ENCODE measurements at regions not wholly inside any gene's neighbourhood (a gene's known extent, or its start where the extent isn't known, plus 50 kb on each side); places are given as distances from the start of the nearest gene placed in this dataset.
"Not testable (repeated sequence)": the region's sequence is repeated elsewhere in the genome, so short reads cannot be mapped to it uniquely, and the experiment has no call there.

DNA sequence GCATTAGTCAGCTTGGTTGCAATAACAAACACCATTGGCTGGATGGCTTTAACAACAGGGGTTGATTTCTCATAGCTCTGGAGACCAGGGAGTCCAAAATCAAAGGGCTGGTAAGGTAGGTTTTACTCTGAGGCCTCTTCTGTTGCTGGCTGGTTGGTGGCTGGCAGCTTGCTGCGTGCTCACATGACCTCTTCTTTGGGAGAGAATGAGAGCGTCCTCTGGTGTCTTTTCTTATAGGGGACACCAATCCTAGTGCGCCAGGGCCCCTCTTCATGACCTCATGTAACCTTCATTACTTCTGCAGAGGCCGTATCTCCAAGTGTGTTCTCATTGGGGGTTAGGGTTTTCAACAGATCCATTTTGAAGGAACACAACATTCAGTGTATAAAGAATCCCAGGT, 1308.3 kb downstream of the TBC1D22A start:
- no peak for DNase-seq

DNA sequence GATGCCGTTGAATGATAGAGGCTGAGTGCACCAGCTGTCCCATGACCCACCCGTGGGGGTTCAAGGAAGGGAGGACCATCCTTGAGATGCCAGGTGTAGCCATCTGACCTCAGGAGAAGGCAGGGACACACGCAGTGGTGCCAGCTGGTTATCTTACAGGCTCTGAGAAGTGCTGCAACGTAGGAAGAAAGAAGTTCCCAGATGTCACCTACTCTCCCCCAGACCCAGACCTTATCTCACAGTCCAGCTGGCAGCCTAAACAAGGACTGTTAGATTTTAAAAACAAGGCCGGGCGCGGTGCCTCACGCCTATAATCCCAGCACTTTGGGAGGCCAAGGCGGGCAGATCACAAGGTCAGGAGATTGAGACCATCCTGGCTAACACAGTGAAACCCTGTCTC, 1307.6 kb downstream of the TBC1D22A start:
- no peak for DNase-seq

DNA sequence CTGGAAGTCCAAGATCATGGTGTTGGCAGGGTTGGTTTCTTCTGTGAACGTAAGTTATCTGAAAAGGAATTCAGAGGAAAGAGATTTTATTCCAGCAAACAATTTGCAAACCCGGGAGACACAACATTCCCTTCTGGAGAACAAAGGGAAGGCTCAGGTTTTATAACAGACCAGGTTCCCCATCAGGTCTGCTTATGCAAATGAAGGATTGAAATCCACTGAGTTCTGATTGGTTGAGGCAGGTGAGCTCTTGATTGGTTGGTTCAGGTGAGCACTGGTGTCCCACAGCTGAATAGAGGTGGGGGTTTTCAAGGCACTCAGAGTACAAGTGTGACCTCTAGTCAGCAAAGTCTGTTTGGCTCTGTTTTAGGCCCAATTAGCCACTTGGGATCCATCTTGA, 1306.8 kb downstream of the TBC1D22A start:
- DNase-seq: no peak

DNA sequence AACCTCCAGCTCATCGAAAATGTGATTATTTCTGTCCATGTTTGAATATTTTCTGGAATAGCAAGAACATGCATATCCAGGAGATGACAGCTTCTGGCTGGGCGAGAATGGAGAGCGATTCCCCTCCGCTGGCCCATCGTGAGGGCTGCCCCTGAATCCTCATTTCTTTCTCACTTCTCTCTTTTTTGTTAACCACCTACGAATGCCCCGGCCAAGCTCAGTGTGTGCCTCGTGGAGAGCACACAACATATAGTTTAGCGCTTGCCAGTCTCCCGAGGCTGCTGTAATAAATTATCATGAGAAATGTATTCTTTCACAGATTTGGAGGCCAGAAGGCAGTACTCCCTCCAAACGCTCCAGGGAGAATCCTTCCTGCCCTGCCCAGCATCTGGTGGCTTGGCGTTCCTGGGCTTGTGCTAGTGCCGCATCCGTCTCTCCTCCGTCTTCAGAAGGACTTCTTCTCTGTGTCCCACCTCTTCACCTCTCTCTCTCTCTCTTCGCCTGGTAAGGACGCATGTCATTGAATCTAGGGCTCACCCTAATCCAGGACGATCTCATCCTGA, 1306.0 kb downstream of the TBC1D22A start:
- no peak for DNase-seq

DNA sequence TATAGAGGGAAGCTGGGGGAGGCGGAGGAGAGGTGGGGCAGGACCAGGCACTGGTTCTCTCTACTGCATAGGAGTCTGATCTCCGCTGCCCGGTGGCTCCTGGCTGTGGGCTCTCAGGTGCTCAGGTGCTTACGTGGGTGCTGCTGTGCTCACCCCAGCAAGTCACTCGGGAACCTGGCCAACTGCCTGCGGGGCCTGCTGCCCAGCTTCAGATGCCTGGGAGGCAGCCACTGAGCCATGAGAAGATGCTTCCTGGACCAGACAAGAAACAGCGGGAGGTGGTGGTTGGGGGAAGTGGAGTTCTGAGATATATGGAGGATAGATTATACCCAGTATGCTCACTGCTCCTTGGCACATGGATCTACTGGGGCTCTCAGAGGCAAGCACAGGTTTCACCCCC, 1303.4 kb downstream of the TBC1D22A start:
- no peak for DNase-seq

DNA sequence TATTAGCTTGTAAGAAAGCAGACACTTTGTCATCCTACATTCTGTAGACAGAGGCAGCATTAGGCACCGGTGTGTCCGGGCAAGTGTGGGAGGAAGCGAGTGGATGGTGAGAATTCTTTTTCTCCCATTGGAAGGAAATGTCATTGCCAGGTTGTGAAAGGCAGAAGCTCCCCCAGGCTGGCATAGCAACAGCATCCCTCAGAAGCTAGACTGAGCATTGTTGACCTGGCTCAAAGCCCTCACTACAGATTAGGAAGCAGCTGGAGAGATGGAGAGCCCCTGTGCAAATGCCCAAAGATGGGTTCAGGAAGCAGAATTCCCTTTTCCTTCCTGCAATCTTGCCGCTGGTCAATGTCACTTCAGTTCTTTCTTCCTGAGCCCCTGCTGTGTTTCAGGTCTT, 1299.3 kb downstream of the TBC1D22A start:
- DNase-seq: no peak

DNA sequence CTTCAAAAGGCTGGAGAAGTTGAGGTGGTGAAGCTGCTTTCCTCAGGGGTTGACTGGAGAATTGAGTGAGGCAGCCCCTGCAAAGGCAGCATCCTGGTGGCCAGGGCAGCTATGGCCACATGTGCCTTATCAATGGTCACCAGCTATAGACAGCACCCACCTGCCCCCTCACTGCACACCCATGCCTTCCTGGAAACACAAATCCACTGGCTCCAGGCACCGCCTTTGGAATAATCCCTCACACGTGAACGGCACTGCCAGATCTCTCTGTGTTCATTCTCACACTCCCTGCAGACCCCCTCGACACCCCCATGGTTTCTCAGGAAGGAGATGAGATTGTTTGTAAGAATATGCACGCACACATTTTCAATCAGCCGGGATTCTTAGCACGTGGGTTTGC, 1297.8 kb downstream of the TBC1D22A start:
- DNase-seq: no peak

DNA sequence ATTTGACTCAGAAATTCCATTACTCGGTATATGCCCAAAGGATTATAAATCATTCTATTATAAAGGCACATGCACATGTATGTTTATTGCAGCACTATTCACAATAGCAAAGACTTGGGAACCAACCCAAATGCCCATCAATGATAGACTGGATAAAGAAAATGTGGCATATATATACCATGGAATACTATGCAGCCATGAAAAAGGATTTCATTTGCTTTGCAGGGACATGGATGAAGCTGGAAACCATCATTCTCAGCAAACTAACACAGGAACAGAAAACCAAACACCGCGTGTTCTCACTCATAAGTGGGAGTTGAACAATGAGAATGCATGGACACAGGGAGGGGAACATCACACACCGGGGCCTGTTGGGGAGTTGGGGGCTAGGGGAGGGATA, 1297.1 kb downstream of the TBC1D22A start:
- not testable (repeated sequence) for DNase-seq

DNA sequence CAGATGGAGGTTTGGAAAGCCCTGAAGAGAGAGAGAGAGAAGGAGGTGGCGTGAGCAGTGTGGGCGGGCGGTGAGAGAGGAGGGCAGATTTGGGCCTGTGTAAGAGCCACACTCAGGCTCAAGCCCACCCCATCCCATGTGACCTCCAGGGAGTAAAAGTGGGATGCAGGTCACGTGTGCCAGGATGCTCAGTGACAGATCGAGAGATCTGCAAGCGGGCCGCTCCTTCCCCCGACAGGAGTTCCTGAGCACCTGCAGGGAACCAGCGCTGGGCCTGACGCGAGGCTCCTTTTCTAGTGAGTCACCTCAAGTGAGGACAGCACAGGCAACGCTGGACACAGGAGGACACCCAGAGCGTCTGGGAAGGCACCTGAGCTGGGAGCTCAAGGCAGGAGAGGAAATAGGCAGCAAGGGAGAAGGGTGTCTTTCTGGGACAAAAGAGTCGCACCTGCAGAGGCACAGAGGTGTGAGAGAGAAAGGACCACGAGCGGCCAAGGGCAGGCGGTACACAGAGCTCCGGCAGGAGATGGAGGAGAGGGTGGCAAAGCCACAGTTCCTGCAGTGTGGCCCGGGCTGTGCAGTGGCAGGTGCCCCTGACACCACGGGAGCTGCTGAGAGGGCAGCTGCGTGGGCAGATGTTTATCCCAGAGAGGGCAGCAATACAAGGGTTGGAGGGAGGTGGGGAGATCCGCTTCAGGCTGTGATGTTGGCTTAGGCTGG, 1294.8 kb downstream of the TBC1D22A start:
- DNase-seq: no peak

DNA sequence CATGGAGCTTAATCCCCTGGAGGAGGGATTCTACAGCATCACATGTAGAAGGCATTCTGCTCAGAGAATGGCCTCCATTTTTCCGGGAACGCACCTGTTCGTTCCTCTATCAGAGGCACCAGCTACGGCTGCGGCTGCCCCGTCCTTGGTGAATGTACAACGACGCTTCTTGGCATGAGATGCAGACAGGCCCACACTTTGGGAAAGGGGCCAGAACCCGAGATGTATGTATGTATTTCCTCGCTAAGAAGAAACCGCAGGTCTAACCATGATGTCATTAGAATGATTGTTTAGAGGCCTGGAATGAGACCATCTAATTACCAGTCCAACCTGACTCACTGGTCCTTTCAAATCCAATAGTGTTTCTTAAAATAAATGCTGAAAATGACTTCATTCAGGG, 1293.4 kb downstream of the TBC1D22A start:
- DNase-seq: no peak

DNA sequence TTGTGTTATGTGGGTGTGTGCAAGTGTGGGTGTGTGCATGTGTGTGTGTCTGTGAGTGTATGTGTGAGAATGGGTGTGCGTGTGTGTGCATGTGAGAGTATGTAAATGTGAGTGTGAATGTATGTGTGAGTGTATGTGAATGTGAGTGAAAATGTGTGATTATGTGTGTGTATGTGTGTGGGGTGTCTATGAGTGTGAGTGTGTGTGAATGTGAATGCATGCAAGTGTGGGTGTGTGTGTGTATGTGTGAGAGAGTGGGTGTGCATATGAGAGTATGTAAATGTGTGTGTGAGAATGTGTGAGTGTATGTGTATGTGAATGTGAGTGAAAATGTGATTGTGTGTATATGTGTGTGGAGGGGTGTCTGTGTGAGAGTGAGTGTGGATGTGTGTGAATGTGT, 1292.7 kb downstream of the TBC1D22A start:
- DNase-seq: no peak

DNA sequence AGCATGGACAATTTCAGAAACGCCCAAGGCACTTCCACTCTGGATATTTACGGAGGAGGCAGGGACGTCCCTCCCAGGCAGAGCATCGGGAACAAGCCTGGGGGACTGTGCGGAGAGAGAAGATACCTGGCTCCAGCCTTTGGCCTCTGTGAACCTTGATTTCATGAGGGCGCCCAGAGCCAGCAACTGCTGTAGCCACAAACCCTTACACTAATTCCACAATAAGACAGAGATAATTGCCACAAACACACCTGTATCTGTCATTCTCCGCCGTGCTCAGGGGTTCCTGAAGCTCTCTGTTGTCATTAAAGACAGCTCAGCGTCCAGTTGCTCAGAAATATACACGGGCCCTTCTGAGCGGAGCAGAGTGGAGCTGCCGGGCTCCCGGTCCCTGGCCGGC, 1292.1 kb downstream of the TBC1D22A start:
- no peak for DNase-seq

DNA sequence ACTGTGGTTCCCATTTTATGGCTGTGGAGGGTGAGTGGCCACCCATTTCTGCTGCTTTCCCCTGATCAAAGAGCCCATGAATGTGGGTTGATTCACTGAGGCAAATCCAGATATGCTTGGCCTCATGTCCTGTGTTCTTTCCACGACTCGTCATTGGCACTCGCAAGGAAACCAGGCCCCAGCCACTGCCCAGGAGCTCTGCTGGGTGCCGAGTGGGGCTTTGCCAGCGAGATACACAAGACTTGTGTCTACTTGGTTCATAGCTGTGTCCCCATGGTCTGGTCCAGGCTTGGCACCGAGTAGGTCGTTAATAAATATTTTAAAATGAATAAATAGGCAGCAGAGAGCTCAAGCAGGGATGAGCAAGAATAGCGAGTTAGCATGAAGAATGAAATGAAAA, 1291.5 kb downstream of the TBC1D22A start:
- DNase-seq: no peak

DNA sequence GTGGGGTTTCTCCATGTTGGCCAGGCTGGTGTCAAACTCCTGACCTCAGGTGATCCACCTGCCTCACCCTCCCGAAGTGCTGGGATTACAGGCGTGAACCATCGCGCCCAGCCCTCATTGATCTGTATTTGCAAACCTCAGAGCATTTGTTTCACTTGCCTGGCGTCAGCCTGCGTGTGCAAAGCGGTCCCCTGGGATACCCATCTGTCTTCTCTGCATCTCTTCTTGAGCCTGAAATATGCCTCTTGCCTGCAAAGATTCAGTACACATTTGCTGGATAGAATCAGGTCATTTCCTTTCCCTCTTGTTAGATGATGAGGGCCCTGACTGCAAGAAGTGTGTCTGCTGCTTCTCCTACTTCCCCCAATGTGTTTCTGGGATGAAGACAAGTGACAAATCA, 1291.0 kb downstream of the TBC1D22A start:
- no peak for DNase-seq

DNA sequence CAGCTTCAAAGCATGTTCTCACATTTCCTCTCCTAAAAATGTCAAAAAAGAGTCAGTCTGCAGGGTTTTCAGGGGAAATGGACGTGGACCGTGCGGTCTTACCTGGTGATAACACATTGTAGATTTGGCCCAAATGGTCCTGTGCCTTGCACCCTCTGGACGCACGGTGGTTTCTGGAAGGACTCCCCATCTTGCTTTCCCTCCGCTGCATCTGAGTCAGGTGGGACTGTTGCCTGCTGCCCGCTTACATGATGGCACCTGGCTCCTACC, 1290.1 kb downstream of the TBC1D22A start:
- DNase-seq: no peak

DNA sequence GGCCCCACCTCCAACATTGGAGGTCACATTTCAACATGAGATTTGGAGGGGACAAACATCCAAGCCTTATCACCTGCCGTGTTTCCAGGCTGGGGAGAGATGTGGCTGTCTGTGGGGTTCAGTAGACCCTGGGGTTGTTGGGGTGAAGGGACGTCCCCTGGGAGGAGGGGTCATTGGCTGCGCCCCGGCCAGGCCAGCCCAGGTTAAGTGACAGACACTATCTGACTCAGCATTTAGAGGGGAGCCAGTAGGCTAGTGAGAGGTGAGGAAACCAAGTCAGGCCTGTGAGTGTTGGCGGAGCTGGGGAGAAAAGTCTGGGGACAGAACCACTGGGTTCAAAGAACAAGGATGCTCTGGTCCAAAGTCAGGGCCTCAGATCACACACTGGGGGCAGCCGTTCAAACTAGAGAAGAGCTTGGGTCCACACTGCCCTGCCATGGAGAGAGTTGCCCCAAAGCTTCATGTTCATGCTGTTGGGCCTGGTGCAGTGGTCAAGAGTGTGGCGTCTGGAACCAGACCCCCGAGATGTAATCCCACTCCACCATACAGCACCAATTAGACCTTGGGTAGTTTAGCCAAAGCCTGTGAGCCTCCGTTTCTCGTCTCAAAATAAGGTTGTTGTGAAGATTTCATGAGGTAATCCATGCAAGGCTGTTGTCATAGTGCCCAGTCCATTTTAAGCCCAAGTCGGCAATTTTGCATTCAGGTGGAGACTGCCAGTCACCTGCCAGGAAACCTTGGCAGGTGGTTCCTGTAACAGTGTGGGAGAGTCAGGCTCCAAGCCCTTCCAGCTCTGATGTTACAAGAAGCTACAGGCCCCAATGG, 1289.6 kb downstream of the TBC1D22A start:
- no peak for DNase-seq

DNA sequence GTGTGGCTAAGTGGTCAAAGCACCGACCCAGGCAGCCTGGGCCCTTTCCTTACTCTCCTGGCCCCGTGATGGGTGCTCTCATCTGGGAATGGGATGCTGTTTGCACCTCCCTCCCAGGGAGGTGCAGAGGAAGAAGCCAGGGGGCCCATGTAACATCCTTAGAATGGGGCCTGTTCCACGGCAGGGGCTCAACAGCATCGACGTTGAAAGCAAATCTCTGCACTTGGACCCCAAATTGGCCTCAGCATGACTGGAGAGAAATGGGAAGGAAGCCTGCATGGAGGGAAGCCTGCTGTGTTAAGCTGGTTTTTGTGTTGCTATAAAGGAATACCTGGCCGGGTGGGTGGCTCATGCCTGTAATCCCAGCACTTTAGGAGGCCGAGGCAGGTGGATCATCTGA, 1288.4 kb downstream of the TBC1D22A start:
- no peak for DNase-seq

DNA sequence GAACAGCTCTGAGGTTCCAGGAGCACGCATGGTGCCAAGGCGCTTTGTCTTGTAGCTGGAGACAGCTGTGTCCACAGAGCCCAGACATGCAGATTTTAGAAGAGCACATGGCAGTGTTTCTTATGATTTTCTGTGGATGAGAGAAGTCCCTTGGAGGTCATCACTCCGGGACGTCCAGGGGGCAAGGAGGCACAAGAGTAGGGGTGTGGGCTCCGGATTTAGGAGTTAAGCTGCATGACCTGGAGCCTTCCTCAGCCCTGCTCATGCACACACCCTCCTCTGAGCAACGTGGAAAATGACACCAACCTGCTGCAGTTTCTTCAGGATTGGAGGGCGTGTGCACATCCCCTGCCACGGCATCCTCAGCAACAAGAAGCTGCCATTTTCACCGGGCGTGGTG, 1286.7 kb downstream of the TBC1D22A start:
- DNase-seq: no peak

DNA sequence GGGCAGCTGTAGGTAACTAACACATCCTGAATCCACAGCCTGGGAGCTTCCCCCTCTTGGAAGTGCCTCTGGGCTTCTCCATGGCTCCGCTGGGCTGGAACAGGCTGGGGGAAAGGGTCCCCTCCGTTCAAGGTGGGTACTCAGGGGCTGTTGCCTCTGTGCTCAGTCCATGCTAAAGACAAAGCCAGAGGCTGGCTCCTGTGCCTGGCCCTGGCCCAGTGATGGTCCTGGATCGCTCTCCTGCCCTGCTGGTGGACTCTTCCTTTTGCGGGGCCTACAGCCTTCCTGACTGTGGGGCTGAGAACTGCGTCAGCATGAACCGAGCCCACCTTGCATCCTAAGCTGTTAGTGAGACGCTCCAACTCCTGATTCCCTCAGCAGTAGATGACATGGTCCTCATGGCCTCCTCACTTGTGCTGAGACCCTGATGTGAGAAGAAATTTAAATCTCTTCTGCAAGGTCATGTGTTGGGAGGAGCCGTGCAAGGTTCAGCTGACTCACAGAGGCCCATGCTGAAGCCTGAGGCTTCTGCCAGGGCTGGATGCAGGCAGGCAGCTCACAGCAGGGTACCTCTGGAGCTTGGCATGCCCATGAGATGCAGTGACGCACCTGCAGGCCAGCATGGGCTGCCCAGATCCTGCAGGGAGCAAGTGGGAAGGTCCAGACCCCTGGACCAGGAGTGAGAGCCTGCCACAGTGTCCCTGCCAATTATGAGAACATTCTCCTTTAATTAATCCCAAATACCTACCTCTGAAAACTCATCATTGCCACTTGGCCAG, 1285.5 kb downstream of the TBC1D22A start:
- no peak for DNase-seq

DNA sequence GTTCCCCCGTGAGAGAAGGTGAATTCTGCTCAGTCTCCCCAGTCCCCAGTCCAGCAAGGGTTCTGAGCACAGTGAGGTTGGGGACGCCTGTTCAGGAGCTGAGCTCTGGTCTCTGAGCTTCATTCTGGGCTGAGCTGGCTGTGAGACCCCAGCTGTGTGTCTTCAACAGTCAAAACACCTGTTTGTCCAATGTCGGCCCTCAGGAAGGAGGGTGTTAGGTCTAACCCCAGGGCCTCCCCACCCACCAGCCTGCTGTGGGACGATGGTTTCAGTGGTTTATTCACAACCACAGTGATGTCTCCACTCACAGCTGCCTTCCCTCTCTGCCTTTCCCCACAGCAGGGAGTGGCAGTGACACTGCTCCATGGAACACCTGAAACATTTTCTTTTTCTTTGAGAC, 1282.9 kb downstream of the TBC1D22A start:
- no peak for DNase-seq

DNA sequence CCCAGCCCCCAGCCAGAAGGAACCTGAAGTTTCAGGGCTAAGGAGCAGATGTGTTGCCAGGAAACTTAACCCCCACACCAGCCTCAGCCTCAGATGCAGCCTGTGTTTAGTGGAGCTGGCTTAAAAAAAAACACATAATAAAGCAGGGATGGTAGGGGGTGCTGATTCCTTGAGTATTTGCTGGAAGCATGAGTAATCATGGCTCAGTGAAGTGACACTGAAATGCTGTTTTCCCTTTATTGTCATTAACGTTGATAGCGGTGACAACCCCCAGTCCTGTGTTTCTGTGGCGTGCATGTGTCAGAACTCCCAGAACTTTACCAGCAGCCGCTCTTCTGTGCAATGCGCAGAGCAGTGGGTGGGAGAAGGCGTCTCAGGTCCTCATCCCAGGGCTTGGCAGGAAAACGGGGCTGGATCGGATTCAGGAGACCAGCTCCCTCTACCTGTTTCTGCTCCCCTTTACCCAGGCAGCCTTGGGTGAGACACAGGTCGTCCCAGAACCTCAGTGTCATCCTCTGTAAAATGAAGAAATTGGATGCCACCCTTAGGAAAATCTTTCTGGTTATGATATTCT, 1282.1 kb downstream of the TBC1D22A start:
- DNase-seq: no peak

DNA sequence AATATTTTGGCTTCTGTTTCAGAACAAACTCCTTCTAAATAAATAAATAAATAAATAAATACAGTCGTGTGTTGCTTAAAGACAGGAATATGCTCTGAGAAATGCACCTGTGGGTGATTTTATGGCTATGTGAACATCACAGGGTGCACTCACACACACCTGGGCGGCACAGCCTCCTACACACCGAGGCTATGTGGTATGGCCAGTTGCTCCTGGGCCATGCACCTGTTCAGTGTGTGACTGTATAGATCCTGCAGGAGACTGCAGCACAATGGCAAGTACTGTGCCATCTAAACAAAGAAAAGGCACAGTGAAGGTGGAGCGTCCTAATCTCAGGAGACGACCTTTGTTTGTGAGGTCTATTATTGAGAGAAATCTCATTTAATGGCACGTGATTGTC, 1281.1 kb downstream of the TBC1D22A start:
- no peak for DNase-seq
